GM21515 (cell line): ENCODE measurements at regions not wholly inside any gene's neighbourhood (a gene's known extent, or its start where the extent isn't known, plus 50 kb on each side); places are given as distances from the start of the nearest gene placed in this dataset.

ENCODE experiments used
- ATAC-seq: cut with Tn5 transposase; IDR thresholded peaks from one replicate; pipeline ENCODE4 v1.9.1; 2021; ENCODE audit not compliant: unreplicated experiment

GRCh38 chr10:90577569-90577968, 280.3 kb downstream of the HTR7 start:
- no peak for ATAC-seq

- ATAC-seq, result no peak
Measured at GRCh38 chr10:90579602-90580242, 278.1 kb downstream of the HTR7 start.

GRCh38 chr10:90583416-90583815, 274.4 kb downstream of the HTR7 start:
- ATAC-seq, result no peak

GRCh38 chr10:90587081-90587491, 270.8 kb downstream of the HTR7 start:
- ATAC-seq, result no peak

GRCh38 chr10:90587561-90587960, 270.3 kb downstream of the HTR7 start:
- ATAC-seq, result no peak

- ATAC-seq, result no peak
Measured at GRCh38 chr10:90588222-90588621, 269.6 kb downstream of the HTR7 start.

GRCh38 chr10:90589825-90590224, 268.0 kb downstream of the HTR7 start:
- ATAC-seq, result no peak

GRCh38 chr10:90591629-90592028, 266.2 kb downstream of the HTR7 start:
- ATAC-seq, result no peak

- no peak for ATAC-seq
Measured at GRCh38 chr10:90592638-90593302, 265.1 kb downstream of the HTR7 start.

GRCh38 chr10:90598513-90598912, 259.3 kb downstream of the HTR7 start:
- no peak for ATAC-seq

- no peak for ATAC-seq
Measured at GRCh38 chr10:90602862-90603610, 254.8 kb downstream of the HTR7 start.

GRCh38 chr10:90604636-90605035, 253.2 kb downstream of the HTR7 start:
- no peak for ATAC-seq

- no peak for ATAC-seq
Measured at GRCh38 chr10:90605506-90605905, 252.3 kb downstream of the HTR7 start.

GRCh38 chr10:90612276-90612675, 245.6 kb downstream of the HTR7 start:
- no peak for ATAC-seq

GRCh38 chr10:90614631-90615030, 243.2 kb downstream of the HTR7 start:
- ATAC-seq, result no peak

GRCh38 chr10:90621577-90621976, 236.3 kb downstream of the HTR7 start:
- no peak for ATAC-seq

- no peak for ATAC-seq
Measured at GRCh38 chr10:90635111-90635765, 222.6 kb downstream of the HTR7 start.

GRCh38 chr10:90640756-90641155, 217.1 kb downstream of the HTR7 start:
- no peak for ATAC-seq

- no peak for ATAC-seq
Measured at GRCh38 chr10:90641731-90642130, 216.1 kb downstream of the HTR7 start.

- no peak for ATAC-seq
Measured at GRCh38 chr10:90642136-90642535, 215.7 kb downstream of the HTR7 start.

GRCh38 chr10:90642650-90643049, 215.2 kb downstream of the HTR7 start:
- no peak for ATAC-seq

GRCh38 chr10:90644165-90644564, 213.7 kb downstream of the HTR7 start:
- ATAC-seq, result no peak
